GM12865 (cell line): ENCODE measurements at regions not wholly inside any gene's neighbourhood (a gene's known extent, or its start where the extent isn't known, plus 50 kb on each side); places are given as distances from the start of the nearest gene placed in this dataset.

Source experiments
- DNase-seq: peaks from one replicate; pipeline ENCODE4 v3.0.0; 2010; ENCODE audit warnings: low read depth
- H3K4me3 ChIP-seq: 2 replicates; pipeline ENCODE4 v1.5.1; 2011; ENCODE audit warnings: mild to moderate bottlenecking, low read depth, low read length, control low read depth
- CTCF ChIP-seq: IDR thresholded peaks from 2 replicates; pipeline ENCODE4 v1.5.1; 2011; ENCODE audit warnings: low read length, control low read depth, low read depth, inconsistent platforms; ENCODE audit not compliant: insufficient read depth; ENCODE audit errors: missing control alignments

- TF ChIP-seq CTCF: no peak
- no peak overlapping the region for H3K4me3 ChIP-seq
- no peak for DNase-seq
Observed at GRCh38 chr15:92565351-92566125, 90.0 kb downstream of the FAM174B start.

GRCh38 chr15:92561754-92562153 is 93.8 kb downstream of the FAM174B start:
- no peak overlapping the region for H3K4me3 ChIP-seq
- no peak for DNase-seq
- no peak for TF ChIP-seq CTCF

GRCh38 chr15:92553317-92553716 is 102.3 kb downstream of the FAM174B start:
- TF ChIP-seq CTCF: no peak
- DNase-seq: no peak
- H3K4me3 ChIP-seq: no peak overlapping the region

GRCh38 chr15:92545996-92546395 is 109.6 kb downstream of the FAM174B start:
- DNase-seq: no peak
- H3K4me3 ChIP-seq: no peak overlapping the region
- no peak for TF ChIP-seq CTCF

GRCh38 chr15:92541291-92542200 is 114.0 kb downstream of the FAM174B start:
- H3K4me3 ChIP-seq: no peak overlapping the region
- DNase-seq: no peak
- no peak for TF ChIP-seq CTCF

- no peak for DNase-seq
- TF ChIP-seq CTCF: no peak
- H3K4me3 ChIP-seq: no peak overlapping the region
Observed at GRCh38 chr15:92538115-92538514, 117.5 kb downstream of the FAM174B start.
